H1 (cell line): ENCODE measurements at regions not wholly inside any gene's neighbourhood (a gene's known extent, or its start where the extent isn't known, plus 50 kb on each side); places are given as distances from the start of the nearest gene placed in this dataset.

Source experiments
- CHD1 ChIP-seq: IDR thresholded peaks from 2 replicates; pipeline ENCODE4 v1.6.1; 2012; ENCODE audit warnings: low read depth, low read length, improper control_type of control experiment

DNA sequence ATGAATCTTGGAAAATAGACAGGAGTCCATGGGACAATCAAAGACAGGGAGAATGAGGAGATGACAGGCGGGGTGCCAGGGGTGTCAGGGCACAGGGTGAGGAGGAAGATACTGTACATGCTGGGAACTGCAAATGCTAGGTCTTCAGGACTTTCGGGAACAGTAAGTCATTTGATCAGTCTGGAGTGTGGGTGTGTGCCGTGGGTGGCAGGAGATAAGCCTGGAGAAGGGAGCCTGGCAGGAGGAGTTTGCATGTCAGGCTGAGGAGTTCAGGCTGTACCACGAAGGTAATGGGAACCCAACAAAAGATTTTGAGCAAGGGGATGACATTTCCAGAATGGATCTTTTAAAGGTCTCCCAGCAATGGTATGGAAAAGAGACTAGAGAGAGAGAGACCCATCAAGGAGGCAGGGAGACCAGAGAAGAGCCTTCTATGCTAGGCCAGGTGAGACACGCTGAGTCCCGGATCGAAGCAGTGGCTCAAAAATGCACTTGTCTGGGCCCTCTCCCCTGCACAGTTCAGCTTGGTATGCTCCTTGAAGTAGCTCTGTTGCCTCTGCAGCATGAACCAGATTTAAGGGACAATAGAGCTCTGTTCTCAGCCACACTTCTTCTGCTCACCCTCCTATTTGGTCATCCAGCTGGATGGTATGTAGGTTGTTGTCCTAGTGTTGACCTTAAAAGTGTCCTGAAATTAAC is 77.0 kb upstream of the FER start (continued):
- no peak for TF ChIP-seq CHD1
